HG03469 (cell line): ENCODE measurements at regions not wholly inside any gene's neighbourhood (a gene's known extent, or its start where the extent isn't known, plus 50 kb on each side); places are given as distances from the start of the nearest gene placed in this dataset.
"Not testable (repeated sequence)": the region's sequence is repeated elsewhere in the genome, so short reads cannot be mapped to it uniquely, and the experiment has no call there.

ENCODE experiments used
- ATAC-seq: cut with Tn5 transposase; IDR thresholded peaks from one replicate; pipeline ENCODE4 v1.9.1; 2021; ENCODE audit warnings: mild to moderate bottlenecking, moderate library complexity, moderate number of reproducible peaks; ENCODE audit not compliant: unreplicated experiment

DNA sequence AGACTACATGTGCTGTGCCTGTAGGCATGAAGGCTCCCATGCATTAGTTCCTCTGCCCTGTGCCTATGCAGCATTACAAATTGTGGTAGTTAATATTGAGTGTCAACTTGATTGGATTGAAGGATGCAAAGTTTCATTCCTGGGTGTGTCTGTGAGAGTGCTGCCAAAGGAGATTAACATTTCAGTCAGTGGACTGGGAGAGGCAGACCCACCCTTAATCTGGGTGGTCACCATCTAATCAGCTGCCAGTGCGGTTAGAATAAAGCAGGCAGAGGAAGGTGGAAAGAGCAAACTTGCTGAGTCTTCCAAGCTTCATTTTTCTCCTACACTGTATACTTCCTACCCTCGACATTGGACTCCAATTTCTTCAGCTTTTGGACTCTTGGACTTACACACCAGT is 460.2 kb upstream of the SMIM31 start:
- ATAC-seq = no peak

DNA sequence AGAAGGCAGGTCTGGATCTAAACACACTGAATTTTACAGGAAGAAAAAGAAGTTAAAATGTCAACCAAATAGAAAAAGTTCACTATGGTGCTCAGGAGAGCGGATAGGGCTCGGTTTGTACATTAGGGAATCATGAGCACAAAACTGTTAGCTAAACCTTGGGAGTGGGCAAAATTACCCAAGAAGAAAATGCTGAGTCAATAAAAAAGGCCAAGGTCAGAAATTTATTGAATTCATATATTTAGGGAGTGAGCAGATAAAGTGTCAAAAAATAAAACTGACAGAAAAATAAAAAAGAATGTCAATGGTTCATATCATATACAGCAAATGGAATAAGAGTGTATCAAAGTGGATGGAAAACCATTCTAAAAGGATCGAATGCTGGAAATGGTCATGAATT is 452.5 kb upstream of the SMIM31 start:
- no peak for ATAC-seq

DNA sequence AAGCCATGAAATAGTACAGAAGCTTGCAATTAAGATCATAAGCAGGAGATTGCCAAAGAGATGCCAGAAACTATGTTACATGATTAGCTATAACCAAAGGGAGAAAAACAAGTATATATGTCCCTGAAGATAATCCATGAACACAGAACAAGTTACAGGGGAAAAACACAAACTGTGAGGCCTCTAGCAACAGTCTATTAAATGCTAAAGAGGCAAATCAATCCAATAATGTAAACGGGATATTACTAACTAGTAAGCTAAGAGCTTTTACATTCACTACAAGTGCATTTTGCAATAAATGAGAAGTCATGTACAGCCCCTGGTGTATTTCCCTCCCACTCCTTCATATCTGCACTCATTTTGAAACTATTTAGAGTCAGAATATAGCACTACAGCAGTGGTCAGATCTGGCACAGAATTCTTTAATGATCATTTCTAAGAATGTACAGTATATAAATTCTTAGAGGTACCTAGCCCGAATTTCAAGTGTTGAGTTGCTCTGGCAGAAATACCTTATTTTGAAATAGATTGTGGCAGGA is 449.8 kb upstream of the SMIM31 start:
- ATAC-seq = peak; percentile 88

DNA sequence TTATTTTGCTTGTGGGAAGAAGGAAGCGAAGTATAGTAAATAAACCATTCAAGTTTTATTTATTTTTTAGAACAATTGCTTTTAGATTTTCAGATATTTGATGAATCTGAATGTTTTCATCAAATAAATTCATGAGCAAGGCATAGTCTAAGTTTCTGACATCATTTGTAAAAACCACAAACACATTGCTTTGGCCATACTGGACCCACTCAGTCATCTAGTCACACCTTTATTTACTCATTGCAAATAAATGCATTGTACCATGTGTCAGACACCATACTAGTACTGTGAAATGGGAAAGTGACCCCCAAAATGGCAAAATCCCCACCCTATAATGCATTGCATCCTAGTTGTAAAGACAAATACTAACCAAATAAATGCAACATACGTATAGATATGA is 449.1 kb upstream of the SMIM31 start:
- ATAC-seq = no peak

DNA sequence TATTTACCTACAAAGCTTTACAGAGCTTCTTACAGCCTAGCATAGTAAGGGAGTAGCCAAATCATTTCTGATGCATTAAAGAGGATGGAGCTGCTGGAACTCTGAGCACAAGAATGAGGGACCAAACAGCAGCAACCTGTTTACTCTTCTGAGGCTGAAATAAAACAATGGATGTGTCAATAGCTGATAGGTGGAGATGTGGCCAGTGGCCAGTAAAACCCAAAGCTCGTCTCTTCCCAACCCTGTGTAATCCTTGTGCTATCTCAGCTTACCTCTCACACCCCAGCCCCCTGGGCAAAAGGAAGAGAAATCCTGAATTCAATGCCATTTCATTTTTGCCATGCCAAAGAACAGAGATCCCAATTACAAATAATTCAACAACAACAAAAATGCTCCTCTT is 446.7 kb upstream of the SMIM31 start:
- no peak for ATAC-seq

DNA sequence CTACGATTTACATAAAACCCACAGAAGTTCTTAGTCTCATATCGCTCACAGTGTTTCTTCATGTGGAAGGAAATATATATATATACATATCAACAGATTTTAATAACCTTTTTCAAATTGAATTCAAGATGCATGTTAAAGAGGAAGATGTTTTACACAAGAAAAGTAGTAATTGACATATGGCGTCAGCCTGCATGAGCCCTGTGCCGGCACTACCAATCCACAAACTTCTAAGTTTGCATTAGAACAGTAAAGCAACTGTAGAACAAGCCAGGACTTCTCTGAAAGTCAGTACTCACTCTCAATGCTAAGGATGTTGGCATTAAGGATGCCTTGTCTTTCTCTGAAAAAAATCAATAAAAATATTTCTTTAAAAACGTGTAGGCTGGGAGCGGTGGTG is 441.3 kb upstream of the SMIM31 start:
- ATAC-seq = no peak

DNA sequence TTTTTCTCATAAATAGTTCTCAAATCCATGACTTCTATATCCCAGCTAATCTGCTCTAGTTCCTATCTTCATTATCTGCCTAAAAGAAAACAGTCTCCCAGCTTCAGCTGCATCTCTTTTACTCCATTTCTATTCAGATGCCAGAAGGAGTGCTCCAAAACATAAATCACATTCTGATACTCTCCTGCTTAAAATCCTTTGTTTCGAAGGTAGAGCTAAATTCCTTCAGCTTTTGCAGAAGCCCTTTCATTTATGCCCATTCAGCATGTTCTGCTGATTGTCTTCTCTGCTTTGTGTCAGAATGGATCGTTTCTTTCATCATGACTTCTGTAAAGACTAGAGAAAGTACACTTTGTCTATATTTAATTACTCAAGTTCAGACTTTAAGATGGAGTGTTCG is 440.1 kb upstream of the SMIM31 start:
- ATAC-seq = no peak

DNA sequence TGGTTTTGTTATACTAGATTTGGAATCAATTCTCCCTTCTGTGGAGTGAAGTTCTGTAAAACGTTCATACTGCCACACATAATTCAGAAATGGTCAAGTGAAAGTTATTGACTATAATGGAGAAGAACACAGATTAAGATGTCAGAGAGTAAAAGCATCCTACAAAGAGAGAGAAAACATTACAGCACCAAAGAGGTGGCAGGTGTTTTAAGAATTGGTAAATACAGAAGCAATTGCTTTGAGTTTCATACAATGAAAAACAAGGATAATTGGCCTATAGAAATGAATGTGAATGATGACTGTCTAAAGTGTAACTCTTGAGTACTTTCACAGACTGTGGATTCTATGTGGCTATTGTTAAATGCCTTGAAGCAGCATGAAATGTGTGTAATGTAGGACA is 435.6 kb upstream of the SMIM31 start:
- no peak for ATAC-seq

DNA sequence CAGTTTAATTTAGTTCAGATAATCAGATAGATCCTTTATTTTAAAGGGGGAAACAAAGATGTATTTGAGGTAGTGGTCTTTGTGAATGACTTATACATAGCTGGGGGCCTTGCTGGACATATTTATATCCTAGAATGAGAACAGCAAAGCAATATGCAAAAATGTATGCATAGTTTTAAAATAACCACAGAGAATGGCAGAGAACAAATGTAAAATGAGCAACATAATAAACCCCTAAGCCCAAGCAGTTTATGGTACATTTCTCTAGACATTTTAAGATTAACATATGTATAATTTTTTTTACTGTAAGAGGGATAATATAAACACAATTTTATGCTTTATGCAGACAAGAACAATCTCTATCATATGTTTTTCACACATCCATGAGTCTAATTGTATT is 434.2 kb upstream of the SMIM31 start:
- no peak for ATAC-seq

DNA sequence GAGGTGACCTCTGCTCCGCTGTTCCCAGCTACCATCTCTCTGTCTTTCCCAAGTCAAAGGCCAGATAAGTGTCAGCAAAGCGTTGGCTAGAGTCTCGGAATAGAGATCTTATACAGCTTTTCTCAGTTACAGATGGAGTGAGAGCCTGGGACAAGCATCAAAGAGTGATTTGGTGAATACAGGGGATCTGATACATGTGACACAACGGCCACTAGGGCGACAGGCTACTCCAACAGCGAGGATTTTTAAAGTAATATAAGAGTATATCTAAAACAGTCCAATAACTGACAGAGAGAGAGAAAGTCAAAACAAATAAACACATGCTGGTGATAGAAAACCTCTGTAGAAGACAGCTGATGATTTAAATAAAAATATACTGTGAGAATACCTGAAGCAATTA is 433.1 kb upstream of the SMIM31 start:
- ATAC-seq = no peak

DNA sequence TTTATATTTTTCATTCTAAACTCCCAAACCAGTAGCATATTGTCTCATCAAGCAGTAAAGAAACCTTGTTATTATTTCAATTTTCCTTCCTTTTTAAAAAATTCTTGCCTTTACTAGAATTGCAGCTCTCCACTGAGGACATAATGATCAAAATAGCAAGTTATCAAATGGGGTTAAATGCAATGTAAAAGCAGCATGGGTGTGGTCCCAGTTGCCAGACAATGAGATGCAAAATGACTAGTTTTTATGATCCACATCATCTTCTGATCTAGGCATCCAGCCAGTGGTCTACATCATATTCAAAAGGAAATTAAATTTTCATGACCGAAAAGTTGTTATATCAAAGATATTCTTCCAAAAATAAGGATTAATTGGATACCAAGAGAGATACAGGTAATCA is 427.9 kb upstream of the SMIM31 start:
- ATAC-seq = no peak

DNA sequence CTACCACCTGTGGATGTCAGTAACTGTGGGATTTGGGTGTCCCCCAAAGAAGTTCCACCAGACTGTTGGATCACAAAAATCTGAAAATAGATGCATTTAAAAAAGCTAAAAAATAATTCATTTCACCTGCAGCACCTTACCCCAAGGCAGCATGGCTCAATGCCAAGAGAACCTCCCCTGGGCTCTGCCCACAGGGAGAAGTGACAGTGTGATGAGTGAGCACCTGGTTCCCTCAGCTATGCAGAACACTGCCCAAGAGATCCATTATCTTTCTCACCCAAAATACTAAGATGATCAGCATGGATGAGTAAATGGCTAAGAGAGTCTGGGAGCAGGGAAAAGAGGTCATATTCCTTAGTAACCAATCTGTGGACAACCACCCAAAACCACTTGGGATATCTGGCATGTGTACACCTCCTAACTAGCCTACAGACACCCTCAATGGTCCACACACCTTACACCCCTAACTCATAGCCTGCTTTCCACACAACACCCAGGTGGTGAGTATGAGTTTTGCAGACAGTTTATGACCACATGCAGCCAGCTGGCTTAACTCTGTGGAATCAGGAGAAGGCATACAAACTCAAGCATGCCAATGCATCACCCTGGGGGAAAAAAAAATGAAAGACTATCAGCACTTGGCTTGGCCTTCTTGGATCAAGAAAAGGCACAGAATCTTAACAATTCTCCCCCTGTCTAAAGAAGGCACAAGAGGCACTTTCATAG is 416.5 kb upstream of the SMIM31 start:
- ATAC-seq = no peak

DNA sequence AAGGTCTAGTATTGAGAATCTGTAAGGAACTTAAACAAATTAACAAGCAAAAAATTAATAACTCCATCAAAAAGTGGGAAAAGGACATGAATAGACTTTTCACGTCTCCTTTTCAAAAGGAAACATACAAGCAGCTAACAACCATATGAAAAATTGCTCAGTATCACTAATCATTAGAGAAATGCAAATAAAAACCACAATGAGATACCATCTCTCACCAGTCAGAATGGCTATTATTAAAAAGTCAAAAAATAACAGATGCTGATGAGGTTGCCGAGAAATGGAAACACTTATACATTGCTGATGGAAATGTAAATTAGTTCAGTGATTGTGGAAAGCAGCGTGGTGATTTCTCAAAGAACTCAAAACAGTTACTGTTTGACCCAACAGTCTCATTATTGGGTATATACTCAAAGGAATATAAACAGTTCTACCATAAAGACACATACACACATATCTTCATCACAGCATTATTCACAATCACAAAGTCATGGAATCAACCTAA is 410.4 kb upstream of the SMIM31 start:
- ATAC-seq = no peak

DNA sequence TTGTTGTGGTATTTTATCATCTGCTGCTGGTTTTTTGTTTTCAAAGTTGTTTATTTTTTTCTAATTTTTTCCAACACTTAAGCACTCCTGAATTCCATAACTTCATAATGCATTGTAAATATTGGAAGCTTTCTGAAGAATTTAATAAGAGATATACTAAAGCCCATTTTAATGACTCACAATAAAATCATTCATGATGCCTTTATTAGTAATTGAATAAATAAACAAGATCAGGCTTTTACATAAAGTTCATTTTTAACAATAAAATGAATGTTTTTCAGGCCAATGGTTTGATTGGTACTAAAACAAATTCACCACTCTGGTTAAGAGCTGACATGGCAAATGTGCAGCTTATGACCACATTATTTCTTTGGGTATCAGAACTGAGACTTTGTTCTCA is 408.2 kb upstream of the SMIM31 start:
- no peak for ATAC-seq

DNA sequence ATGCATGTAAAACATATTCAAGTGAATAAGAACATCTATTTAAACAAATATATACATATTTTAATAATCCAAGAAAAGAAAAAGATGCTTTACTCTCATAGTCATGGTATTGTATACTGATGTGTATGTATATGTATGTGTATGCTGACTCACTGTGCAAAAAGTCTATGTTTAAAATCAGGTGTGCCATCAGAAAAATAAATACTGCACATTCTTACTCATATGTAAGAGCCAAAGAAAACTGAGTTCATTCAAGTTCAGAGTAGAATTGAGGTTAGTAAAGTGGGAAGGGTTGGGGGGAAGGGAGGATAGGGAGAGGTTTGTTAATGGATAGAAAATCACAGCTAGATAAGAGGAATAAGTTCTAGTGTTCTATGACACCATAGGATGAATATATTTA is 403.9 kb upstream of the SMIM31 start:
- no peak for ATAC-seq

DNA sequence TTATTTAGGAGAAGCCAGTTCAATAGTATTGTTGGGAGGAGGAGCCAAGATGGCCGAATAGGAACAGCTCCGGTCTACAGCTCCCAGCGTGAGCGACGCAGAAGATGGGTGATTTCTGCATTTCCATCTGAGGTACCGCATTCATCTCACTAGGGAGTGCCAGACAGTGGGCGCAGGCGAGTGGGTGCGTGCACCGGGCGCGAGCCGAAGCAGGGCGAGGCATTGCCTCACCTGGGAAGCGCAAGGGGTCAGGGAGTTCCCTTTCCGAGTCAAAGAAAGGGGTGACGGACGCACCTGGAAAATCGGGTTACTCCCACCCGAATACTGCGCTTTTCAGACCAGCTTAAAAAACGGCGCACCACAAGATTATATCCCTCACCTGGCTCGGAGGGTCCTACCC is 403.2 kb upstream of the SMIM31 start:
- ATAC-seq = not testable (repeated sequence)

DNA sequence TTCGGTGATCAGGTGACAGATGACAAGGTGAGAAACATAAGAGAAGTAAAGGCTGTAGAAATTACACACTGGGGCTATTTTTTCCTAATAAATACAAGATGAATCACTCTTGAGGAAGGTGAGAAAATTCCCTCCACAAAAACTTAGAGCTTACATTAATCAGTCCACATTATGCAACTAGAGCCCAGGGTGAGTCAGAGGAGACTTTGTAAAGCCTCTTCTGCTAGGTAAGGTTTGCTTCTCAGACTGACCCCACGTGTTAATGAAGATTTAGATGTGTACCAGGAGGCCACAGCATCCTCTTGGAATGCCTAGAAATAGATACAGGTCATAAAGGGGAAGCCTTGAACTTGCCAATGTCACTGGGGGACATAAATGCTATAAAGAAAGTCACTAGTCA is 396.0 kb upstream of the SMIM31 start:
- ATAC-seq = no peak

DNA sequence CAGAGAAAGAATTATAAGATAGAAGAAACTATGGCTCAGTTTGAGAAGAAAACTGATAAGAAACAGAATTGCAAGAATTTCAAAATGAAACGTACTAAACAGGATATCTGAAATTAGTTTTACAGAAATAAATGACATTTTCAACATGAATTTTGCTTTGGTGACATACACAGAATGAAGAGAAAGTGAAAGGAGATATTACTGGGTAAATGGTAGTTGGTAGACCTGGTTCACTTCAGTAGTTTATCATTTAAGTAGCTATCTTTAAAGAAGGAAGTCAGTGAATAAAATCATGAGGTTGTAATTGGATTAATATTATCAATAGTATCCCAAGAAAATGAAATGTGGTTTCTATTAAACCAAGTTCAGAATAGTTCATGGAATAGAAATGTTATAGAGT is 395.5 kb upstream of the SMIM31 start:
- no peak for ATAC-seq

DNA sequence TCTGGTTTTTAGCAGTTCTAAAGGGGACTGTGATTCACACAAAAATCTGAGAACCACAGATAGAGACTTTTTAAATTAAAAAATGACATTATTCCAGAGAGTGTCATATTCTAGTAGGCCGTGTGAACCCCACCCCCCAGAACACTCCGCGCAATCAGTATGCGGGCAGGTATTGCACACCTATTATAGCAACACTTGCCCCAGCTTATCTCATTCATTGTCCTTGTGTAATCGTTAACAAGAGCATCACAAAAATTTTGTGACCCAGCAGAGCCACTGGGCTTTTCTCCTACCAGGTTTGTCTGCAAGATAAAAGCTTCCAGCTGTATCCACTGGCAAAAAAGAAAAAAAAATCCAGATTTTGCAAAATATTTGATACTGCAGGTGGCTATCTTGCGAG is 394.1 kb upstream of the SMIM31 start:
- no peak for ATAC-seq

DNA sequence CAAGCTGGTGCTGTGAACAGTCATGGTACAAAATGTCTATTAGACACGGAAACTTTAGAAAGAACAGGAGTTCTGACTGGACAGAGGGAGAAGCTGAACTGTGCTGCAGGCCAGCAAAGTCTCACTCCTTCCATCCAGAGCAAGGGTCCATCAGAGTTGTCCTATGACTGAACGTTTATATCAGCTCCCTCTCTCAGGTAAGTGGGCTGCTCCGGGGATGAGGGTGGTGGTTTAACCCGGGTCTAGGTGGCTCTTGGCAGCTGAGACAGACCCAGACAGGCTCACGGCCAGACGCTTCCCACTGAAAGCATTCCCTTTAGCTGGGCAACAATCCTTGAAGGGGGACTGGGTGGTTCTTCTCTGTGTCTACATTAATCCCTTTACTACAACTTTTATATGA is 385.0 kb upstream of the SMIM31 start:
- no peak for ATAC-seq

DNA sequence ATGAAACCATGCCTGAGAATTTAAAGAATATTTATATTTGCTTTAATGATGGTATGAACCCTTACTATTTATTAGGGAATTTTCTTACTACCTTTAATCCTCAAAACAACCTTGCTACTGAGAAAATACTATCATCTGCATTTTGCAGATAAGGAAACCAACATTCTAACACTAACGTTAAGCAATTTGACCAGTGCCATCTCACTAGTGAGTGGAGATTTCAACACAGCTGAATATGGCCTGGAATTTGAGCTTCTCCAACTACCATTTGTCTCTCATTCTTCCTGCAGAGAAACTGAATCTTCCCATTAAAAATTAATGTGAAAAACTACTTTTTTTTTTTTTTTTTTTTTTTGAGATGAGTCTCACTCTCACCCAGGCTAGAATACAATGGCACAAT is 380.9 kb upstream of the SMIM31 start:
- no peak for ATAC-seq

DNA sequence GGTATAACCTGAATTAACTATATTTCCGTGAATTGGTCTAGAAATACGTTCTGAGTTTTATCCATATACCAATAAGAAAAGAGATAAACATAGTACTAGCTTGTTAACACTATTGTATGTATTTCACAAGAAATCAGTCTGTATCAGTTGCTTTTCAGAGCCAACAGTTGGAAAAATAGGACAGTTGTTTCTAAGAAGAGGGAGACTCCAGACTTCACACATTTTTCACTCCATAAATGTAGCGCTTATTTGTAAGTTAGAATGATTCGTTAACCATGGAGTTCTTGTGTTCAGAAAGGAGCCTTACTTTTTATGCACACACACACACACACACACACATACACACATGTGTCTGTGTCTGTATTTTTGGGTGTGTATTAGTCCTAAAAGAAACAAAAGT is 376.7 kb upstream of the SMIM31 start:
- no peak for ATAC-seq

DNA sequence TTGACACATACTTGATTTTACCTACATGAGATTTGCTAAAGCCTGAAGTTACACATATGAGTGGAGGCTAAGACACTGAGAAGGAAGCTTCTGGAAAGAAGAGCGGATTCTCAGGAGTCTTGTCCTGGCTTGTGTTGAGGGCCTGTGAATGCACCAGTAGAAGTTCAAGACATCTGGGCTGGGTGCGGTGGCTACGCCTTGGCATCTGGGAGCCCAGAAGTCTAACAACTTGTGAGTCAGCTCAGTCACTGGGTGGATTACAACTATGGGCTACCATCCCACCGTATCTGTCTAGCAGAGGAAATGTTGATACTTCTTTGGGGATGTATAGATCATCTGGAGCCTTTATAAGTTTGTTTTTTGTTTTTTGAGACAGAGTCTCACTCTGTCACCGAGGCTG is 375.6 kb upstream of the SMIM31 start:
- ATAC-seq = no peak
